Neural cell (in vitro differentiated cells): ENCODE measurements at regions not wholly inside any gene's neighbourhood (a gene's known extent, or its start where the extent isn't known, plus 50 kb on each side); places are given as distances from the start of the nearest gene placed in this dataset.

Experiments used
- H2AFZ ChIP-seq: fragments of 200-600, 300-800 bp; sonication (generic), shearing (Covaris generic); 2 replicates; pipeline ENCODE4 v1.6.0; 2014; ENCODE audit warnings: low read depth, mild to moderate bottlenecking, antibody characterized with exemption, low read length, moderate library complexity
- H3F3A ChIP-seq: fragments of 200-600 bp; shearing (Covaris generic); 2 replicates; pipeline ENCODE4 v1.6.1; 2016; ENCODE audit warnings: mild to moderate bottlenecking, moderate library complexity, mixed read lengths, antibody characterized with exemption, low read length; ENCODE audit not compliant: insufficient read depth, poor library complexity, severe bottlenecking
- H3K27ac ChIP-seq: fragments of 200-600, 300-800 bp; sonication (generic), shearing (Covaris generic); 2 replicates; pipeline ENCODE4 v1.5.1; 2014; ENCODE audit warnings: mild to moderate bottlenecking, low read length, moderate library complexity
- H3K27me3 ChIP-seq: fragments of 300-800, 200-600 bp; sonication (generic), shearing (Covaris generic); 2 replicates; pipeline ENCODE4 v1.6.0; 2014; ENCODE audit warnings: mild to moderate bottlenecking, low read depth, low read length, moderate library complexity; ENCODE audit not compliant: insufficient read depth
- H3K36me3 ChIP-seq: fragments of 300-800, 200-600 bp; sonication (generic), shearing (Covaris generic); 2 replicates; pipeline ENCODE4 v1.5.1; 2014; ENCODE audit warnings: mild to moderate bottlenecking, antibody characterized with exemption, low read length, moderate library complexity; ENCODE audit not compliant: insufficient read depth
- H3K4me2 ChIP-seq: fragments of 300-800, 200-600 bp; sonication (generic), shearing (Covaris generic); 2 replicates; pipeline ENCODE4 v1.6.0; 2014; ENCODE audit warnings: mild to moderate bottlenecking, low read length
- H3K4me3 ChIP-seq: fragments of 300-800, 200-600 bp; sonication (generic), shearing (Covaris generic); 2 replicates; pipeline ENCODE4 v1.5.1; 2014; ENCODE audit warnings: mild to moderate bottlenecking, low read length, moderate library complexity
- H3K79me2 ChIP-seq: fragments of 200-600 bp; shearing (Covaris generic); replicated peaks from 2 replicates; pipeline ENCODE4 v1.6.0; 2014; ENCODE audit warnings: mild to moderate bottlenecking, low read length, moderate library complexity; ENCODE audit not compliant: insufficient read depth
- H3K9ac ChIP-seq: fragments of 300-800, 200-600 bp; sonication (generic), shearing (Covaris generic); 2 replicates; pipeline ENCODE4 v1.6.1; 2016; ENCODE audit warnings: mild to moderate bottlenecking, low read length, mixed read lengths
- H3K9me2 ChIP-seq: fragments of 200-600 bp; shearing (Covaris generic); 2 replicates; pipeline ENCODE4 v1.6.1; 2016; ENCODE audit warnings: mild to moderate bottlenecking, low read length, mixed read lengths; ENCODE audit not compliant: insufficient read depth
- H3K9me3 ChIP-seq: fragments of 200-600, 300-800 bp; sonication (generic), shearing (Covaris generic); 2 replicates; pipeline ENCODE4 v1.6.1; 2016; ENCODE audit warnings: mild to moderate bottlenecking, mixed run types, low read length, moderate library complexity, mixed read lengths
- H4K20me1 ChIP-seq: fragments of 200-600 bp; shearing (Covaris generic); 2 replicates; pipeline ENCODE4 v1.6.1; 2016; ENCODE audit warnings: mild to moderate bottlenecking, mixed run types; ENCODE audit not compliant: insufficient read depth
- EP300 ChIP-seq: fragments of 450-650 bp; conservative IDR thresholded peaks from 2 replicates; pipeline ENCODE4 v1.6.1; 2014; ENCODE audit warnings: antibody characterized with exemption, mild to moderate bottlenecking, moderate library complexity; ENCODE audit not compliant: poor library complexity, severe bottlenecking
- EZH2 ChIP-seq: fragments of 200-600, 300-800 bp; shearing (Covaris generic), sonication (generic); IDR thresholded peaks from 2 replicates; pipeline ENCODE4 v1.6.1; 2014; ENCODE audit warnings: antibody characterized with exemption, low read length, borderline replicate concordance, mild to moderate bottlenecking; ENCODE audit not compliant: insufficient read depth, poor library complexity, severe bottlenecking
- MXI1 ChIP-seq: fragments of 450-650 bp; conservative IDR thresholded peaks from 2 replicates; pipeline ENCODE4 v1.6.1; 2014; ENCODE audit warnings: antibody characterized with exemption, mild to moderate bottlenecking; ENCODE audit not compliant: poor library complexity, severe bottlenecking
- POLR2AphosphoS5 ChIP-seq: IDR thresholded peaks from 2 replicates; pipeline ENCODE4 v1.6.1; 2012
- RAD21 ChIP-seq: fragments of 450-650 bp; conservative IDR thresholded peaks from 2 replicates; pipeline ENCODE4 v1.6.1; 2014; ENCODE audit warnings: antibody characterized with exemption, mild to moderate bottlenecking, moderate library complexity
- SMC3 ChIP-seq: fragments of 450-650 bp; conservative IDR thresholded peaks from 2 replicates; pipeline ENCODE4 v1.6.1; 2014; ENCODE audit warnings: antibody characterized with exemption, mild to moderate bottlenecking, moderate library complexity; ENCODE audit not compliant: poor library complexity
- TAF1 ChIP-seq: IDR thresholded peaks from 2 replicates; pipeline ENCODE4 v1.6.1; 2012; ENCODE audit warnings: low read depth
- TF ChIP-seq, protein P1 (sequence below): IDR thresholded peaks from 2 replicates; pipeline ENCODE4 v1.6.1; 2012; ENCODE audit warnings: borderline replicate concordance
- TF ChIP-seq, protein P2 (sequence below): fragments of 450-650 bp; IDR thresholded peaks from 2 replicates; pipeline ENCODE4 v1.5.1; 2014; ENCODE audit warnings: antibody characterized with exemption, mild to moderate bottlenecking, moderate library complexity; ENCODE audit not compliant: poor library complexity, severe bottlenecking

DNA sequence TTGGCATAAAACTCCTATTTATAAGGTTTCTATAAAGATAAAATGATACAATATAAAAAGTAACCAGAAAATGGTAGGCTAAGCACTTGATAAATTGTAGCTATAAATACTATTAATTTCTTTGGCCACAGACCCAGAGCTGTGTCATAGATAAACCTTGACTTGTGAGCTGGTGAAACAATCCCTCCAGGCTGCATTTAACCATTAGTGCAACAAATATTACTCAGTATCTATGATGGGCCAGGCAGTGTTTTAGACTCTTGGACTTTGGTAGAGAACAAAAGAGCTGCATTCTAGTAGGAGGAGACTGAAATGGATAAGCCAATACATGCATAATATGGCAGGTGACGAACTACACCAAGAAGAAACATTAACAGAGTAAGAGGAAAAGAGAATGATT is 178.1 kb downstream of the BTG1 start:
- H3K4me2 ChIP-seq: no peak overlapping the region
- H2AFZ ChIP-seq: no peak overlapping the region
- no peak overlapping the region for H3K4me3 ChIP-seq
- no peaks in the 10 kb centered on the region for H3F3A ChIP-seq
- no peaks in the 10 kb centered on the region for H3K36me3 ChIP-seq
- H3K9ac ChIP-seq: no peak overlapping the region
- TF ChIP-seq SMC3: no peak
- TF ChIP-seq EZH2: no peak
- no peak for TF ChIP-seq RAD21
- H4K20me1 ChIP-seq: no peaks in the 10 kb centered on the region
- no peak overlapping the region for H3K27ac ChIP-seq
- H3K27me3 ChIP-seq: no peaks in the 10 kb centered on the region
- H3K9me3 ChIP-seq: no peaks in the 10 kb centered on the region
- H3K9me2 ChIP-seq: no peaks in the 10 kb centered on the region
- no peaks in the 10 kb centered on the region for H3K79me2 ChIP-seq

DNA sequence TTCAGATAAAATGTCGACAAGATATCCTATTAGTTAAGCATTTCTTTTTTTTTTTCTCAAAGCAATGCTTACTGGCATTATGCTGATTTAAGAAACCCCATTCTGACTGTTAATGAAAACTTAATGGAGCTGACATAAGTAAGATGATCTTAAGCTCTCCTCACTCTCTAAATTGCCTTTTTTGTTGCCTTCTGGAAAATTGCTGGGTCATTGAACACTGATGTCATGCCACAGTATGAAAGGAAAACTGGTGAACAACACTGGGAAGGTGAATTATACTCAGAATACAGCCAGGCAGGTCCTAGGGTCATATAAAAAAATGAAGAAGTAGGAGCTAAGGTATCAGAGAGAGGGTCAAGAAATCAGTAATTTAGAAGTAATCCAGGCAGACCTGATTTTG is 179.9 kb downstream of the BTG1 start:
- H3K27me3 ChIP-seq: no peaks in the 10 kb centered on the region
- H3F3A ChIP-seq: no peaks in the 10 kb centered on the region
- no peaks in the 10 kb centered on the region for H3K9me2 ChIP-seq
- H3K4me3 ChIP-seq: no peak overlapping the region
- no peaks in the 10 kb centered on the region for H4K20me1 ChIP-seq
- no peak overlapping the region for H3K4me2 ChIP-seq
- no peak overlapping the region for H3K9ac ChIP-seq
- TF ChIP-seq EZH2 (no peak), EP300 (no peak), SMC3 (no peak), POLR2AphosphoS5 (no peak), MXI1 (no peak), RAD21 (no peak)
- TF ChIP-seq, protein P1, sequence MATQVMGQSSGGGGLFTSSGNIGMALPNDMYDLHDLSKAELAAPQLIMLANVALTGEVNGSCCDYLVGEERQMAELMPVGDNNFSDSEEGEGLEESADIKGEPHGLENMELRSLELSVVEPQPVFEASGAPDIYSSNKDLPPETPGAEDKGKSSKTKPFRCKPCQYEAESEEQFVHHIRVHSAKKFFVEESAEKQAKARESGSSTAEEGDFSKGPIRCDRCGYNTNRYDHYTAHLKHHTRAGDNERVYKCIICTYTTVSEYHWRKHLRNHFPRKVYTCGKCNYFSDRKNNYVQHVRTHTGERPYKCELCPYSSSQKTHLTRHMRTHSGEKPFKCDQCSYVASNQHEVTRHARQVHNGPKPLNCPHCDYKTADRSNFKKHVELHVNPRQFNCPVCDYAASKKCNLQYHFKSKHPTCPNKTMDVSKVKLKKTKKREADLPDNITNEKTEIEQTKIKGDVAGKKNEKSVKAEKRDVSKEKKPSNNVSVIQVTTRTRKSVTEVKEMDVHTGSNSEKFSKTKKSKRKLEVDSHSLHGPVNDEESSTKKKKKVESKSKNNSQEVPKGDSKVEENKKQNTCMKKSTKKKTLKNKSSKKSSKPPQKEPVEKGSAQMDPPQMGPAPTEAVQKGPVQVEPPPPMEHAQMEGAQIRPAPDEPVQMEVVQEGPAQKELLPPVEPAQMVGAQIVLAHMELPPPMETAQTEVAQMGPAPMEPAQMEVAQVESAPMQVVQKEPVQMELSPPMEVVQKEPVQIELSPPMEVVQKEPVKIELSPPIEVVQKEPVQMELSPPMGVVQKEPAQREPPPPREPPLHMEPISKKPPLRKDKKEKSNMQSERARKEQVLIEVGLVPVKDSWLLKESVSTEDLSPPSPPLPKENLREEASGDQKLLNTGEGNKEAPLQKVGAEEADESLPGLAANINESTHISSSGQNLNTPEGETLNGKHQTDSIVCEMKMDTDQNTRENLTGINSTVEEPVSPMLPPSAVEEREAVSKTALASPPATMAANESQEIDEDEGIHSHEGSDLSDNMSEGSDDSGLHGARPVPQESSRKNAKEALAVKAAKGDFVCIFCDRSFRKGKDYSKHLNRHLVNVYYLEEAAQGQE: no peak
- TF ChIP-seq, protein P2, sequence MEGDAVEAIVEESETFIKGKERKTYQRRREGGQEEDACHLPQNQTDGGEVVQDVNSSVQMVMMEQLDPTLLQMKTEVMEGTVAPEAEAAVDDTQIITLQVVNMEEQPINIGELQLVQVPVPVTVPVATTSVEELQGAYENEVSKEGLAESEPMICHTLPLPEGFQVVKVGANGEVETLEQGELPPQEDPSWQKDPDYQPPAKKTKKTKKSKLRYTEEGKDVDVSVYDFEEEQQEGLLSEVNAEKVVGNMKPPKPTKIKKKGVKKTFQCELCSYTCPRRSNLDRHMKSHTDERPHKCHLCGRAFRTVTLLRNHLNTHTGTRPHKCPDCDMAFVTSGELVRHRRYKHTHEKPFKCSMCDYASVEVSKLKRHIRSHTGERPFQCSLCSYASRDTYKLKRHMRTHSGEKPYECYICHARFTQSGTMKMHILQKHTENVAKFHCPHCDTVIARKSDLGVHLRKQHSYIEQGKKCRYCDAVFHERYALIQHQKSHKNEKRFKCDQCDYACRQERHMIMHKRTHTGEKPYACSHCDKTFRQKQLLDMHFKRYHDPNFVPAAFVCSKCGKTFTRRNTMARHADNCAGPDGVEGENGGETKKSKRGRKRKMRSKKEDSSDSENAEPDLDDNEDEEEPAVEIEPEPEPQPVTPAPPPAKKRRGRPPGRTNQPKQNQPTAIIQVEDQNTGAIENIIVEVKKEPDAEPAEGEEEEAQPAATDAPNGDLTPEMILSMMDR: no peak
- no peaks in the 10 kb centered on the region for H3K9me3 ChIP-seq
- H3K36me3 ChIP-seq: no peaks in the 10 kb centered on the region
- H2AFZ ChIP-seq: no peak overlapping the region
- no peak overlapping the region for H3K27ac ChIP-seq
- H3K79me2 ChIP-seq: no peaks in the 10 kb centered on the region

DNA sequence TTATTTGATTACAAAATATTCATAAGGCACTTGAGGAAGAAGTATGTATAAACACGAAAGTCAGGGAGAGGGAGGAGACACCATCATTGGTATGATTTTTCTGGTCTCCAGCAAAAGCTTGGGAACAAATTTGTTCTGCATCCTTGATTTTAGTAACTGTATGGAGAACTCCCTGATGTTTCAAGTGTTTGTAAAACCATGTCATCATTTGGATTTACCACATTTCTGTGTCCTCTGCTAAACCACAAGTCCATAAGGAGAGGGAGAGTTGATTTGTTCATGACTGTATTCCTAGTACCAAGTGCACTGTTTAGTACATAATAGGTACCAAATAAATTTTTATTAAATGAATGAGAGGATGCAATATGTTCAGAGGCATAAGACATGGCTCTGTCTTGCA is 181.1 kb downstream of the BTG1 start:
- H3K36me3 ChIP-seq: no peaks in the 10 kb centered on the region
- no peaks in the 10 kb centered on the region for H4K20me1 ChIP-seq
- no peak overlapping the region for H3K4me2 ChIP-seq
- H3K9me3 ChIP-seq: no peaks in the 10 kb centered on the region
- H3K27ac ChIP-seq: no peak overlapping the region
- TF ChIP-seq TAF1 (no peak), RAD21 (no peak)
- H3K9me2 ChIP-seq: no peaks in the 10 kb centered on the region
- no peak overlapping the region for H3K9ac ChIP-seq
- no peak overlapping the region for H3K4me3 ChIP-seq
- H3K27me3 ChIP-seq: no peaks in the 10 kb centered on the region
- no peak overlapping the region for H2AFZ ChIP-seq
- no peaks in the 10 kb centered on the region for H3K79me2 ChIP-seq
- no peaks in the 10 kb centered on the region for H3F3A ChIP-seq
